OCI-LY1 (cell line): ENCODE measurements at regions not wholly inside any gene's neighbourhood (a gene's known extent, or its start where the extent isn't known, plus 50 kb on each side); places are given as distances from the start of the nearest gene placed in this dataset.

Experiments used
- H2AFZ ChIP-seq: fragments of 200-600 bp; sonication (generic), shearing (Covaris generic); 2 replicates; pipeline ENCODE4 v1.6.0; 2014; ENCODE audit warnings: antibody characterized with exemption, mild to moderate bottlenecking, low read length
- H3F3A ChIP-seq: fragments of 200-600 bp; sonication (generic), shearing (Covaris generic); 2 replicates; pipeline ENCODE4 v1.6.0; 2014; ENCODE audit warnings: mild to moderate bottlenecking, antibody characterized with exemption, low read length, moderate library complexity; ENCODE audit not compliant: insufficient read depth
- H3K27ac ChIP-seq: fragments of 200-600 bp; sonication (generic); 2 replicates; pipeline ENCODE4 v1.5.1; 2014; ENCODE audit warnings: low read length, mixed run types, mild to moderate bottlenecking, low read depth; ENCODE audit not compliant: poor library complexity, severe bottlenecking
- H3K27me3 ChIP-seq: fragments of 200-600 bp; sonication (generic); 2 replicates; pipeline ENCODE4 v1.6.0; 2014; ENCODE audit warnings: antibody characterized with exemption, mild to moderate bottlenecking, low read length, moderate library complexity; ENCODE audit not compliant: insufficient read depth
- H3K36me3 ChIP-seq: fragments of 200-600 bp; sonication (generic); 2 replicates; pipeline ENCODE4 v1.6.1; 2014; ENCODE audit warnings: mild to moderate bottlenecking, antibody characterized with exemption, low read length, moderate library complexity, mixed read lengths; ENCODE audit not compliant: insufficient read depth
- H3K4me1 ChIP-seq: fragments of 200-600 bp; sonication (generic); 2 replicates; pipeline ENCODE4 v1.5.1; 2014; ENCODE audit warnings: mild to moderate bottlenecking, low read length, moderate library complexity; ENCODE audit not compliant: insufficient read depth, severe bottlenecking
- H3K4me2 ChIP-seq: fragments of 200-600 bp; sonication (generic), shearing (Covaris generic); 2 replicates; pipeline ENCODE4 v1.6.1; 2014; ENCODE audit warnings: low read length
- H3K4me3 ChIP-seq: fragments of 200-600 bp; sonication (generic); 2 replicates; pipeline ENCODE4 v1.5.1; 2014; ENCODE audit warnings: low read length, low read depth, mild to moderate bottlenecking, mixed read lengths; ENCODE audit not compliant: poor library complexity, severe bottlenecking
- H3K79me2 ChIP-seq: fragments of 200-600 bp; shearing (Covaris generic); 2 replicates; pipeline ENCODE4 v1.6.1; 2016; ENCODE audit warnings: mixed run types, low read length, mixed read lengths; ENCODE audit not compliant: insufficient read depth
- H3K9ac ChIP-seq: fragments of 200-600 bp; sonication (generic), shearing (Covaris generic); 2 replicates; pipeline ENCODE4 v1.6.1; 2014; ENCODE audit warnings: mild to moderate bottlenecking, low read length, mixed read lengths
- H3K9me2 ChIP-seq: fragments of 200-600 bp; sonication (generic), shearing (Covaris generic); 2 replicates; pipeline ENCODE4 v1.6.1; 2014; ENCODE audit warnings: low read depth, mild to moderate bottlenecking, low read length, mixed read lengths
- H3K9me3 ChIP-seq: fragments of 200-600 bp; shearing (Covaris generic); 2 replicates; pipeline ENCODE4 v1.6.1; 2014; ENCODE audit warnings: low read length, mixed read lengths
- H4K20me1 ChIP-seq: fragments of 200-600 bp; sonication (generic), shearing (Covaris generic); 2 replicates; pipeline ENCODE4 v1.6.0; 2016; ENCODE audit warnings: mild to moderate bottlenecking, low read length; ENCODE audit not compliant: insufficient read depth
- CTCF ChIP-seq: fragments of 200-600 bp; sonication (generic), shearing (Covaris generic); IDR thresholded peaks from 2 replicates; pipeline ENCODE4 v1.5.1; 2017; ENCODE audit warnings: mild to moderate bottlenecking, antibody characterized with exemption, low read length, moderate library complexity, mixed read lengths
- EZH2 ChIP-seq: fragments of 200-600 bp; sonication (generic), shearing (Covaris generic); IDR thresholded peaks from 2 replicates; pipeline ENCODE4 v1.8.0; 2017; ENCODE audit warnings: borderline replicate concordance, mixed run types, mild to moderate bottlenecking, antibody characterized with exemption, low read length, moderate library complexity, mixed read lengths

DNA sequence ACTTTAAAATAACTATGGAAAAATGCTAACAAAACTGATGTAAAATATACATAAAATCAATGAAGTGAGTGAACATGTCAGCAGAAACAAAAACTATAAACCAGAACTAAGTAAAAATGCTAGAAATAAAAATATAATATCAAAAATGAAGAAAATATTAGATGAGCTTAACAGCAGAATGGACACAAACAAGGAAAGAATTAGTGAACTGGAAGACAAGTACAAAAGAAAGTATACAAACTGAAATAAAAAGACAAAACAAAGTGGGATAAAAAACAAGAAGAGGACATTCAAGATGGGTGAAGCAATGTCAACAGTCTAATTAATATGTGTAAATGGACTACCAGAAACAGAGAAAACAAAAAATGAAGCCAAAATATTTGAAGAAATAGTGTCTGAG lies 339.2 kb downstream of the NXPE2 start:
- Histone ChIP-seq H3K27ac (no peak overlapping the region), H3K79me2 (no peaks in the 10 kb centered on the region), H4K20me1 (no peaks in the 10 kb centered on the region), H3K4me1 (no peaks in the 10 kb centered on the region), H3K9ac (no peak overlapping the region), H3K9me2 (no peaks in the 10 kb centered on the region), H3K9me3 (no peaks in the 10 kb centered on the region), H3K4me2 (no peak overlapping the region), H2AFZ (no peak overlapping the region), H3K27me3 (no peaks in the 10 kb centered on the region), H3K36me3 (no peaks in the 10 kb centered on the region), H3F3A (no peaks in the 10 kb centered on the region), H3K4me3 (no peak overlapping the region)
- TF ChIP-seq CTCF (no peak), EZH2 (no peak)

DNA sequence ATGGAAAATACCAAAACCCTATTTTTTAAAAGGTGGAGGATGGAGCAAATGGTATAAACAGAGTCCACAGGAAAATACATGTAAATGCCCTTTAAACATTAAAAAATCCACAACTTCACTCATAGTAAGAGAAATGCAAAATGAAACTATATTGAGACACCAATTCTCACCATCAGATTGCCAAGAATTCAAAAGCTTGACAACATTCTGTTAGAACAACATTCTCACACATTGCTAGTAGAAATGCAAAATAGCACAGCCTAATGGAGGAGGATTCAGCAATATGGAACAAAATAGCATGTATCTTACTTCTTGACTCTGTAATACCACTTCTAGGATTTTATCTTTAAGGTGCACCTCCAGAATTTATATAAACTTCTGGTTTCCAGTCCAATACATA lies 351.8 kb downstream of the NXPE2 start:
- Histone ChIP-seq H2AFZ (no peak overlapping the region), H3K4me3 (no peak overlapping the region), H3K9ac (no peak overlapping the region), H4K20me1 (no peaks in the 10 kb centered on the region), H3K27ac (no peak overlapping the region), H3K36me3 (no peaks in the 10 kb centered on the region), H3K4me1 (no peaks in the 10 kb centered on the region), H3K79me2 (no peaks in the 10 kb centered on the region), H3K4me2 (no peak overlapping the region), H3F3A (no peaks in the 10 kb centered on the region), H3K9me2 (no peaks in the 10 kb centered on the region), H3K27me3 (no peaks in the 10 kb centered on the region), H3K9me3 (no peaks in the 10 kb centered on the region)
- TF ChIP-seq CTCF (no peak), EZH2 (no peak)

DNA sequence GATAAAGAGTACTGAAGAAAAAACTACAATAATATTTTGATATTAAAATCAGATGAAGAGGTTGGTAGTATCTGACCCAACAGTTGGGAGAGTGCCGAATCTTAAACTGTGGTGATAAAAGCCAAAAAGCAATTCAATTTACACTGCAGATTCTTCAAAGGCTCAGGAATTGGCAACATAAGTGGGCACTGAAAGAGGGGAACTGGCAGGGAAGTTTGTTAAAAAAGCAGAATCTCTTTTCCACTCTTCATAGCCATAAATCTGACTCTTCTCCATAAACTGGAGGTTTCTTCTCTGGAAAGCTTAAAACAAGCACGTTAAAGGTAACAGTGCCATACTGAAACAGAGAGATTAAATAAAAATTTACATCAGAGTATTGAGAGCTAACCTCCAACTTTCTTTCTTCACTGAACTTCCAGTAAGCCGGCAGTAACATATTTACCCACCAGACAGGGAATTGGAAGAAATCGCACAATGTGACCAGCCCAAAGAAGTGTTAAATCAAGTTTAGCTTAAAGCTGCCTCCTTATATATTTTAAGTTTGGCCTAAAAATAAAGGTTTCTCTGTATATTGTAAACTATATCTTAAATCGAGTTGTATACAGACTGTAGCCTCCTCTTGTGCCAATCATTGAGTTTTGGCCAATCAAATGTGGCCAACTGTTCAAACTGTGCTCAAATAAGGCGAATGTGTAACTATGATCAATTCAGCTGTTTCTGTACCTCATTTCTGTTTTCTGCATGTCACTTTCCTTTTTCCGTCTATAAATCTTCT lies 358.3 kb downstream of the NXPE2 start:
- TF ChIP-seq EZH2 (no peak), CTCF (no peak)
- H3K27ac ChIP-seq: no peak overlapping the region
- no peak overlapping the region for H3K9ac ChIP-seq
- H3F3A ChIP-seq: no peaks in the 10 kb centered on the region
- H3K4me2 ChIP-seq: no peak overlapping the region
- H3K4me3 ChIP-seq: no peak overlapping the region
- H3K4me1 ChIP-seq: no peaks in the 10 kb centered on the region
- H3K27me3 ChIP-seq: no peaks in the 10 kb centered on the region
- no peaks in the 10 kb centered on the region for H3K9me3 ChIP-seq
- H2AFZ ChIP-seq: no peak overlapping the region
- no peaks in the 10 kb centered on the region for H3K36me3 ChIP-seq
- no peaks in the 10 kb centered on the region for H4K20me1 ChIP-seq
- no peaks in the 10 kb centered on the region for H3K79me2 ChIP-seq
- H3K9me2 ChIP-seq: no peaks in the 10 kb centered on the region
